AG10803 (cell line): ENCODE measurements at regions not wholly inside any gene's neighbourhood (a gene's known extent, or its start where the extent isn't known, plus 50 kb on each side); places are given as distances from the start of the nearest gene placed in this dataset.

Experiments
- DNase-seq: peaks from one replicate; pipeline ENCODE4 v3.0.0; 2010; ENCODE audit warnings: low read depth
- H3K4me3 ChIP-seq: 2 replicates; pipeline ENCODE4 v1.5.1; 2011; ENCODE audit warnings: mild to moderate bottlenecking, low read length, control low read depth
- TF ChIP-seq, protein P1 (sequence below): conservative IDR thresholded peaks from 2 replicates; pipeline ENCODE4 v1.5.1; 2011; ENCODE audit warnings: mild to moderate bottlenecking, low read length, control low read depth, inconsistent platforms

DNA sequence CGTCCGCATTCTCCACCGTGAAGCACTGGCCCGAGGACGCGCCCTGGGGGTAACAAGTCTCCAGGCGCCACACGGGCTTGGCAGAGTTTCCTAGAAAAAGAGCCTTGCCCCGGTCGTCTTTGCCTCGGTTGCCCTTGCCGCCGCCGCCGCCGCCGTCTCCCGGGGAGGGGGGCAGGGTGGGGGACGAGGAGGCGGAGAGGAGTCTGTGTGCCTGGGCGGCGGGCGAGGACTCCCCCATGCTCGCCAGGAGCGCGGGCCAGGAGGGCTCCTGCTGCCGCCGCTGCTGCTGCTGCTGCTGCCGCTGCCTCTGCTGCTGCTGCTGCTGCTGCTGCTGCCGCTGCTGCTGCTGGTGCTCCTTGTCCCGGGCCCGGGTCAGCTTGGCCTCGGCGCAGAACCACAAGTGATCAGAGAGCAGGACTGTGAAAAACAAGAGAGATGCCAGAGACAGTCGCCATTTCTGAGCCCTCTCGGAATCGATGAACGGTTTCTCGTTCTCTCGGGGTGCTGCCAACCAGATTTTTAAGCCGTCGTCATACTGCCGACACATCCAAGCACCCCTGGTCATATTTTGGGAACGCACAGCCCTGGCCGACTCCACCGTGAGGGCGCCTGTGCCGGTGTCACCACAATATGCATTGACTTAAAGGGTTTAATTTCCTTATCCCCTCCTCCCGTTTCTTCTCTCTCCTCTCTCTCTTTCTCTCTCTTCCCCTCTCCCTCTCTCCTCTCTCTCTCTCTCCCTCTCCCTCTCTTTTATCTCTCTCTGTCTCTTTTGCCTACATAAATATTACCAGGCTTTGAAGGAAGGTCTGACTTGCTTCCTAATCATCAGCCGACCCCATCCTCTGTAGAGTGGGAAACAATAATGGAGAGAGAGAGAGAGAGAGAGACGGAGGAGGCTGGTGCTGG, 349.1 kb downstream of the LIG4 start:
- peak; percentile 26 for DNase-seq
- H3K4me3 ChIP-seq = peak overlapping the region; percentile 58
- TF ChIP-seq, protein P1, sequence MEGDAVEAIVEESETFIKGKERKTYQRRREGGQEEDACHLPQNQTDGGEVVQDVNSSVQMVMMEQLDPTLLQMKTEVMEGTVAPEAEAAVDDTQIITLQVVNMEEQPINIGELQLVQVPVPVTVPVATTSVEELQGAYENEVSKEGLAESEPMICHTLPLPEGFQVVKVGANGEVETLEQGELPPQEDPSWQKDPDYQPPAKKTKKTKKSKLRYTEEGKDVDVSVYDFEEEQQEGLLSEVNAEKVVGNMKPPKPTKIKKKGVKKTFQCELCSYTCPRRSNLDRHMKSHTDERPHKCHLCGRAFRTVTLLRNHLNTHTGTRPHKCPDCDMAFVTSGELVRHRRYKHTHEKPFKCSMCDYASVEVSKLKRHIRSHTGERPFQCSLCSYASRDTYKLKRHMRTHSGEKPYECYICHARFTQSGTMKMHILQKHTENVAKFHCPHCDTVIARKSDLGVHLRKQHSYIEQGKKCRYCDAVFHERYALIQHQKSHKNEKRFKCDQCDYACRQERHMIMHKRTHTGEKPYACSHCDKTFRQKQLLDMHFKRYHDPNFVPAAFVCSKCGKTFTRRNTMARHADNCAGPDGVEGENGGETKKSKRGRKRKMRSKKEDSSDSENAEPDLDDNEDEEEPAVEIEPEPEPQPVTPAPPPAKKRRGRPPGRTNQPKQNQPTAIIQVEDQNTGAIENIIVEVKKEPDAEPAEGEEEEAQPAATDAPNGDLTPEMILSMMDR = no peak

DNA sequence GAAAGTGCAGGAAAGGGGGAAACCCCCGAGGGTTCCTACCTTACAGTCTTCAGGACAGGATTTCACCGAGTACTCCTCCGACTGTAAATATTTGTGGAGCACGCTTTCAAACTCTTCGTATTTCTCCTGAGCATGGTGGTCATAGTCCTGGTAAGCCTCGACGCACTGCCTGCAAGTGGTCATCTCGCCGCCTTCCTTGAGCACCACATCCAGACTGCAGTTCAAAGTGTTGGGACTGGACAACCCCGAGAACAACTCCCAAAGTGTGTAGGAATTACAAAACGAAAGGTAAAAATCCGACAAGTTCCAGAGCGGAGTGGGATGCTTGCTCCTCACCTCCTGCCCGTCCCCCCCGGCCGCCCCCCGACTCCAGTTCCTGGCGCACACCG, 349.7 kb downstream of the LIG4 start:
- no peak for DNase-seq
- peak overlapping the region; percentile 58 for H3K4me3 ChIP-seq
- TF ChIP-seq, protein P1 = no peak

DNA sequence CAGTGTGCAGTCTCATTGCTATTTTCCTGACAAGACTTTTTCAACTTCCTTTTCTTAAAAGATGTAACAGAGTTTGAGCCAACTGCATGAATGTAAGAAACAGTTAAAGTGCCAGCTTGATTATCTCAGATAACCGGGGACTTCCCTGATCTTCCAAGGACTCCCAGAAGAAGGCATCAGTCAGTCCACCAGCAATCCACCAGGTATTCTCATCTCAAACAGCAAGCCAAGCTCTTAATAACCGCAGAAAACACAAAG, 350.1 kb downstream of the LIG4 start:
- DNase-seq = no peak
- H3K4me3 ChIP-seq = peak overlapping the region; percentile 58; the same call in 1 of the 2 replicates
- TF ChIP-seq, protein P1 = no peak

DNA sequence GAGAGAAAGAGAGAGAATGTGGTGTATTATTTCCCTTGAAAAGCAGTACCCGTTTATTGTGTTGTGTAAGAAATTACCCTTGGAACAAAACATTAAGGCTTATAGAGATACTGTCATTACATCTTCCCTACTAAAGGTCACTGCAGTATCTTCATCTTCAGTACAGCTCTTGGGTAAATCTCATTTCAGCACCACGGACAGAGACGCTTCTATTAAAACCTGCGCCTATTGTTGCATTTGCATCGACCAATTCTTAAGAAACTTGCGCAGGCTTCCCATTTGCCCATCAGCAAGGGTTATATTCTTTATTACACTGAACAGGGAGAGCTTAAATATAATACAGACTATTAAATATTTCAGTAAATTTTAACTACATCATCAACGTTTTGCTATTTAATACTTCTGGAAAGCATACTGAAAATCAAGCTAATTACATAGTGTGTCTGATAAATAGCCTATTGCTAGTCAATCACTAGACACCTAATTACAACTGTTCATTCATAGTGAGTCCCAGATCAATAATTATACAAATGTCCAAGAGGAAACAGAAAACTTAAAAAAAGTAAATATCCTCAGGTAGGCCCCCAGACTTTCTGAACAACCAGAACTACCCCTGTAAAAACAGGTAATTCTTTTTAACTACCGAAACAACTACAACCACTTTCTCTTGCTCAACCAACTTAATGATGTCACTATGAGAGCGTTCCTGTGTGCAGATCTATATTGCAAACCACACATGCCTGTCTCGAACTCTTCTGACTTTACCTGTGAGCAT, 350.6 kb downstream of the LIG4 start:
- TF ChIP-seq, protein P1 = no peak
- DNase-seq = peak; percentile 46
- H3K4me3 ChIP-seq = peak overlapping the region; percentile 58; the same call in 1 of the 2 replicates

DNA sequence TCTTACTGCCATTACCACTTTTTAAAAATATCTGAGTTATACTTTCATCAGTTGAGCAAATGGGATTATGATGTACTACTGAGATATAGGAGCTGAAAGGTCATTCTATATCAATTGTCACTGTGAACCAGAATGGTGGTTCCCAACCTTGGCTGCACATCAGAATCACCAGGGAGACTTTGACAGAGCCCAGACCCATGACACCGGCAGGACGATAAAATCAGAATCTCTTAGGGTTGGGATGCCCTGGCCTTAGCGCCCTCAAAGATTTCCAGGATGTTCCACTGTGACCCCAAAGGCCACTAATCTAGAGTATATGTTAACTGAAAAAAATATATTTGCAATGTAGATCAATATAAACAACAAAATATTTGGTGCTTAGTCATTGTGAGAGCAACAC, 355.1 kb downstream of the LIG4 start:
- no peak overlapping the region for H3K4me3 ChIP-seq
- no peak for DNase-seq

DNA sequence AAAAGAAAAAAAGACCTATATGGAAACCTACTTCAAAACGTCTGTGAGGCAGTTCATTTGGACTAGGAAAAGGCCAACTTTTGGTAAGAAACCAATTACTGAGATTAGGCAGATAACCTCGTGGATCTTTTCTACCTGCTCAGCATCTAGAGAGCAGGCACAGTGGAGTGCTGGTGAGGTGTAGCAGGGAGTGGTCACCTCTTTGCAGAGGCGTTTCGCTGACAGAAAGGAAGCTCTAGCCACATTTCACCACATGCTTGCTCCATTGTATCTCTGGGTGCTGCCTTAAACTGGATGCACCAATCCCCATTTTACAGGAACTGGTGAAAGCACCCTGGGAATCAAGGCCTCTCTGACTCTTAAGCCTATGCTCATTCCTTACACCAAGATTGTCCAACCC, 360.5 kb downstream of the LIG4 start:
- H3K4me3 ChIP-seq = no peak overlapping the region
- no peak for DNase-seq
- TF ChIP-seq, protein P1 = no peak

More for the DNA sequence above, 355.1 kb downstream of the LIG4 start:
- TF ChIP-seq, protein P1 = no peak
